H9 (cell line): ENCODE measurements at regions not wholly inside any gene's neighbourhood (a gene's known extent, or its start where the extent isn't known, plus 50 kb on each side); places are given as distances from the start of the nearest gene placed in this dataset.

Experiments
- DNase-seq: peaks from one replicate; pipeline ENCODE4 v3.0.0-alpha.2; 2017
- H2AFZ ChIP-seq: one replicate; pipeline ENCODE4 v1.6.1; 2013; ENCODE audit warnings: mild to moderate bottlenecking, low read length, control low read depth, moderate library complexity
- H2AK5ac ChIP-seq: 2 replicates; pipeline ENCODE4 v1.6.1; 2013; ENCODE audit warnings: low read length, control low read depth, mixed read lengths; ENCODE audit not compliant: insufficient read length
- H2BK120ac ChIP-seq: one replicate; pipeline ENCODE4 v1.6.1; 2013; ENCODE audit warnings: low read depth, mild to moderate bottlenecking, low read length, control low read depth, inconsistent platforms; ENCODE audit not compliant: poor library complexity, severe bottlenecking
- H2BK12ac ChIP-seq: 2 replicates; pipeline ENCODE4 v1.6.1; 2013; ENCODE audit warnings: low read length, control low read depth, mixed read lengths, low read depth; ENCODE audit not compliant: insufficient read length
- H2BK15ac ChIP-seq: 2 replicates; pipeline ENCODE4 v1.6.1; 2013; ENCODE audit warnings: low read depth, low read length, control low read depth
- H2BK20ac ChIP-seq: one replicate; pipeline ENCODE4 v1.6.1; 2013; ENCODE audit warnings: low read depth, mild to moderate bottlenecking, low read length, control low read depth, inconsistent platforms; ENCODE audit not compliant: poor library complexity, severe bottlenecking
- H2BK5ac ChIP-seq: 2 replicates; pipeline ENCODE4 v1.6.1; 2013; ENCODE audit warnings: low read length, control low read depth, mixed read lengths; ENCODE audit not compliant: insufficient read length
- H3K14ac ChIP-seq: 2 replicates; pipeline ENCODE4 v1.6.1; 2013; ENCODE audit warnings: low read length, control low read depth; ENCODE audit not compliant: insufficient read depth
- H3K18ac ChIP-seq: 2 replicates; pipeline ENCODE4 v1.6.1; 2013; ENCODE audit warnings: low read depth, mild to moderate bottlenecking, mixed read lengths, low read length, control low read depth; ENCODE audit not compliant: insufficient read length
- H3K23ac ChIP-seq: 2 replicates; pipeline ENCODE4 v1.6.1; 2013; ENCODE audit warnings: low read length, control low read depth, mixed read lengths, low read depth; ENCODE audit not compliant: insufficient read length
- H3K23me2 ChIP-seq: 2 replicates; pipeline ENCODE4 v1.6.1; 2013; ENCODE audit warnings: low read depth, mild to moderate bottlenecking, mixed read lengths, low read length, control low read depth; ENCODE audit not compliant: insufficient read length, poor library complexity, severe bottlenecking
- H3K27ac ChIP-seq: 2 replicates; pipeline ENCODE4 v1.5.1; 2013; ENCODE audit warnings: low read length, control low read depth, mixed read lengths, low read depth; ENCODE audit not compliant: insufficient read length
- H3K27me3 ChIP-seq: 2 replicates; pipeline ENCODE4 v1.6.1; 2013; ENCODE audit warnings: low read length, control low read depth, inconsistent platforms; ENCODE audit not compliant: insufficient read depth
- H3K4ac ChIP-seq: 2 replicates; pipeline ENCODE4 v1.6.1; 2013; ENCODE audit warnings: low read depth, mild to moderate bottlenecking, control low read depth, inconsistent platforms, low read length, moderate library complexity
- H3K4me1 ChIP-seq: 2 replicates; pipeline ENCODE4 v1.6.1; 2013; ENCODE audit warnings: low read length, control low read depth, inconsistent platforms; ENCODE audit not compliant: insufficient read depth
- H3K4me2 ChIP-seq: 2 replicates; pipeline ENCODE4 v1.6.1; 2013; ENCODE audit warnings: low read length, control low read depth, mixed read lengths; ENCODE audit not compliant: insufficient read length, insufficient read depth
- H3K56ac ChIP-seq: 2 replicates; pipeline ENCODE4 v1.6.1; 2013; ENCODE audit warnings: low read depth, mild to moderate bottlenecking, mixed read lengths, low read length, control low read depth; ENCODE audit not compliant: insufficient read length
- H3K79me1 ChIP-seq: 2 replicates; pipeline ENCODE4 v1.6.1; 2013; ENCODE audit warnings: low read depth, mild to moderate bottlenecking, moderate library complexity, low read length, control low read depth, inconsistent platforms; ENCODE audit not compliant: insufficient read depth, poor library complexity, severe bottlenecking
- H3K79me2 ChIP-seq: 2 replicates; pipeline ENCODE4 v1.6.1; 2013; ENCODE audit warnings: low read length, control low read depth, inconsistent platforms; ENCODE audit not compliant: insufficient read depth
- H3K9ac ChIP-seq: 2 replicates; pipeline ENCODE4 v1.6.1; 2013; ENCODE audit warnings: low read length, control low read depth, mixed read lengths; ENCODE audit not compliant: insufficient read length; ENCODE audit errors: extremely low read depth
- H3K9me3 ChIP-seq: one replicate; pipeline ENCODE4 v1.6.1; 2013; ENCODE audit warnings: low read depth, low read length, inconsistent platforms; ENCODE audit not compliant: control insufficient read depth
- H3T11ph ChIP-seq: one replicate; pipeline ENCODE4 v1.6.1; 2013; ENCODE audit warnings: mild to moderate bottlenecking, low read length, control low read depth, inconsistent platforms
- H4K20me1 ChIP-seq: one replicate; pipeline ENCODE4 v1.6.1; 2013; ENCODE audit not compliant: control insufficient read depth, insufficient read length, insufficient read depth
- H4K5ac ChIP-seq: 2 replicates; pipeline ENCODE4 v1.6.1; 2013; ENCODE audit warnings: low read depth, mild to moderate bottlenecking, mixed read lengths, low read length, control low read depth; ENCODE audit not compliant: insufficient read length
- H4K8ac ChIP-seq: replicated peaks from 2 replicates; pipeline ENCODE4 v1.6.1; 2013; ENCODE audit warnings: low read length, control low read depth, mixed read lengths, low read depth; ENCODE audit not compliant: insufficient read length
- H4K91ac ChIP-seq: 2 replicates; pipeline ENCODE4 v1.6.1; 2013; ENCODE audit warnings: low read depth, mild to moderate bottlenecking, moderate library complexity, mixed read lengths, low read length, control low read depth; ENCODE audit not compliant: insufficient read length
- H3K27ac Mint-ChIP-seq, 3 experiments: 2 replicates in 2 of 3; 3 replicates in 1 of 3; pipeline ENCODE4 v1.8.0; 2020 to 2021; ENCODE audit warnings: mixed read lengths in 3 of 3, mild to moderate bottlenecking in 1 of 3, moderate library complexity in 1 of 3
- H3K27me3 Mint-ChIP-seq: 2 replicates; pipeline ENCODE4 v1.8.0; 2021; ENCODE audit warnings: low read depth, mild to moderate bottlenecking, moderate library complexity, mixed read lengths
- H3K36me3 Mint-ChIP-seq, 3 experiments: 2 replicates in 2 of 3; 3 replicates in 1 of 3; pipeline ENCODE4 v1.8.0; 2020 to 2021; ENCODE audit warnings: low read depth in 3 of 3, mixed read lengths in 3 of 3; ENCODE audit not compliant: insufficient read depth in 1 of 3
- H3K4me1 Mint-ChIP-seq, 2 experiments: 2 replicates each; pipeline ENCODE4 v1.8.0; 2020; ENCODE audit warnings: mixed read lengths in 2 of 2
- H3K4me3 Mint-ChIP-seq, 2 experiments: 2 replicates in 1 of 2; 3 replicates in 1 of 2; pipeline ENCODE4 v1.8.0; 2020 to 2021; ENCODE audit warnings: mild to moderate bottlenecking in 2 of 2, mixed read lengths in 2 of 2, moderate library complexity in 1 of 2
- H3K9me3 Mint-ChIP-seq, 2 experiments: 2 replicates in 1 of 2; 3 replicates in 1 of 2; pipeline ENCODE4 v1.8.0; 2020; ENCODE audit warnings: mild to moderate bottlenecking in 2 of 2, mixed read lengths in 2 of 2, moderate library complexity in 1 of 2
- CTCF ChIP-seq: fragments of 200-600 bp; sonication (generic); conservative IDR thresholded peaks from 3 replicates; pipeline ENCODE4 v1.8.0; 2021; ENCODE audit warnings: antibody characterized with exemption, mild to moderate bottlenecking
- WGBS: extraction: QIAGEN DNeasy Blood & Tissue Kit; methylation state at CpG from one replicate; pipeline ENCODE4 v1.1.7; 2013; ENCODE audit warnings: missing lambda C conversion rate, low lambda C conversion rate, mixed read lengths; ENCODE audit not compliant: insufficient read length; ENCODE audit errors: extremely low coverage; 5-methylcytosine and 5-hydroxymethylcytosine counted together

GRCh38 chr11:116278076-116278475, 494.7 kb downstream of the BUD13 start:
- no peak overlapping the region for H4K5ac ChIP-seq
- H3K9me3 ChIP-seq: no peaks in the 10 kb centered on the region
- H3K23ac ChIP-seq: no peak overlapping the region
- H2AFZ ChIP-seq: no peak overlapping the region
- no peak for TF ChIP-seq CTCF
- H4K20me1 ChIP-seq: no peaks in the 10 kb centered on the region
- H2BK5ac ChIP-seq: no peak overlapping the region
- no peaks in the 10 kb centered on the region for H3K27me3 ChIP-seq
- peaks cover 0 to 5% of the 10 kb centered on the region in 2 experiments; a peak in 2 of 4 replicates for H3K4me1 Mint-ChIP-seq
- no peak overlapping the region for H3K14ac ChIP-seq
- no peak for DNase-seq
- peaks cover 1% of the 10 kb centered on the region for H3K27me3 Mint-ChIP-seq
- H3K27ac ChIP-seq: no peak overlapping the region
- H2BK12ac ChIP-seq: no peak overlapping the region
- H2BK15ac ChIP-seq: no peak overlapping the region
- H3T11ph ChIP-seq: no peak overlapping the region
- no CpG with 5 or more reads among the region's 4 CpGs for WGBS
- H3K79me1 ChIP-seq: no peaks in the 10 kb centered on the region
- H3K27ac Mint-ChIP-seq: no peak overlapping the region
- H3K18ac ChIP-seq: no peak overlapping the region
- H3K4ac ChIP-seq: no peak overlapping the region
- no peaks in the 10 kb centered on the region for H3K9me3 Mint-ChIP-seq
- H3K36me3 Mint-ChIP-seq: no peaks in the 10 kb centered on the region
- no peaks in the 10 kb centered on the region for H3K79me2 ChIP-seq
- no peak overlapping the region for H3K4me3 Mint-ChIP-seq
- no peaks in the 10 kb centered on the region for H3K4me1 ChIP-seq
- no peak overlapping the region for H3K56ac ChIP-seq
- no peak overlapping the region for H4K8ac ChIP-seq
- H2BK20ac ChIP-seq: no peak overlapping the region
- no peak overlapping the region for H2AK5ac ChIP-seq
- H3K23me2 ChIP-seq: no peaks in the 10 kb centered on the region
- no peak overlapping the region for H4K91ac ChIP-seq
- no peak overlapping the region for H3K4me2 ChIP-seq
- H3K9ac ChIP-seq: no peak overlapping the region
- H2BK120ac ChIP-seq: no peak overlapping the region
